Stimulated activated naive CD8-positive, alpha-beta T cell treated with anti-CD3 and anti-CD28 coated beads, Interleukin-15, Interleukin-2, amounts not matched to agents 100 ng/mL and 50 ng/mL, for 24 hours (primary cell): ENCODE measurements at regions not wholly inside any gene's neighbourhood (a gene's known extent, or its start where the extent isn't known, plus 50 kb on each side); places are given as distances from the start of the nearest gene placed in this dataset.

Experiments used
- H3K27ac Mint-ChIP-seq: one replicate; pipeline ENCODE4 v1.8.0; 2021; ENCODE audit warnings: mild to moderate bottlenecking, mixed read lengths
- H3K27me3 Mint-ChIP-seq: one replicate; pipeline ENCODE4 v1.8.0; 2021; ENCODE audit warnings: mixed read lengths
- H3K36me3 Mint-ChIP-seq: one replicate; pipeline ENCODE4 v1.8.0; 2021; ENCODE audit warnings: low read depth, mixed read lengths
- H3K4me1 Mint-ChIP-seq: one replicate; pipeline ENCODE4 v1.8.0; 2021; ENCODE audit warnings: low read depth, mixed read lengths
- H3K4me3 Mint-ChIP-seq: one replicate; pipeline ENCODE4 v1.8.0; 2021; ENCODE audit warnings: mild to moderate bottlenecking, mixed read lengths
- H3K9me3 Mint-ChIP-seq: one replicate; pipeline ENCODE4 v1.8.0; 2021; ENCODE audit warnings: mixed read lengths

- Mint-ChIP-seq H3K27me3 (no peaks in the 10 kb centered on the region), H3K9me3 (no peaks in the 10 kb centered on the region), H3K4me1 (no peaks in the 10 kb centered on the region), H3K4me3 (no peak overlapping the region), H3K36me3 (no peaks in the 10 kb centered on the region), H3K27ac (no peak overlapping the region)
These were observed 84.2 kb upstream of the SALL3 start for GRCh38 chr18:78895207-78896001.

- no peaks in the 10 kb centered on the region for H3K36me3 Mint-ChIP-seq
- H3K4me3 Mint-ChIP-seq, result no peak overlapping the region
- H3K27me3 Mint-ChIP-seq, result no peaks in the 10 kb centered on the region
- no peak overlapping the region for H3K27ac Mint-ChIP-seq
- H3K9me3 Mint-ChIP-seq, result no peaks in the 10 kb centered on the region
- no peaks in the 10 kb centered on the region for H3K4me1 Mint-ChIP-seq
These were observed 83.3 kb upstream of the SALL3 start for GRCh38 chr18:78896111-78896905.

- Mint-ChIP-seq H3K4me1 (no peaks in the 10 kb centered on the region), H3K4me3 (no peak overlapping the region)
These were observed 81.6 kb upstream of the SALL3 start for GRCh38 chr18:78898066-78898465.

GRCh38 chr18:78898635-78899034, 81.0 kb upstream of the SALL3 start:
- H3K36me3 Mint-ChIP-seq, result no peaks in the 10 kb centered on the region
- no peak overlapping the region for H3K4me3 Mint-ChIP-seq
- no peak overlapping the region for H3K27ac Mint-ChIP-seq
- H3K27me3 Mint-ChIP-seq, result peaks cover 9% of the 10 kb centered on the region
- no peaks in the 10 kb centered on the region for H3K9me3 Mint-ChIP-seq
- no peaks in the 10 kb centered on the region for H3K4me1 Mint-ChIP-seq

More at GRCh38 chr18:78898066-78898465, 81.6 kb upstream of the SALL3 start:
- no peak overlapping the region for H3K27ac Mint-ChIP-seq
- peaks cover 9% of the 10 kb centered on the region for H3K27me3 Mint-ChIP-seq
- H3K36me3 Mint-ChIP-seq, result no peaks in the 10 kb centered on the region
- no peaks in the 10 kb centered on the region for H3K9me3 Mint-ChIP-seq

- Mint-ChIP-seq H3K36me3 (no peaks in the 10 kb centered on the region), H3K27me3 (peaks cover 13% of the 10 kb centered on the region), H3K27ac (no peak overlapping the region), H3K4me1 (no peaks in the 10 kb centered on the region), H3K9me3 (no peaks in the 10 kb centered on the region), H3K4me3 (no peak overlapping the region)
These were observed 80.4 kb upstream of the SALL3 start for GRCh38 chr18:78899241-78899640.

- Mint-ChIP-seq H3K9me3 (no peaks in the 10 kb centered on the region), H3K4me1 (no peaks in the 10 kb centered on the region), H3K27ac (no peak overlapping the region), H3K27me3 (peaks cover 13% of the 10 kb centered on the region), H3K4me3 (no peak overlapping the region), H3K36me3 (no peaks in the 10 kb centered on the region)
These were observed 78.4 kb upstream of the SALL3 start for GRCh38 chr18:78900938-78901909.

- Mint-ChIP-seq H3K27me3 (peaks cover 13% of the 10 kb centered on the region), H3K4me1 (no peaks in the 10 kb centered on the region), H3K27ac (no peak overlapping the region), H3K9me3 (no peaks in the 10 kb centered on the region), H3K4me3 (no peak overlapping the region), H3K36me3 (no peaks in the 10 kb centered on the region)
These were observed 77.5 kb upstream of the SALL3 start for GRCh38 chr18:78901923-78902794.

- peaks cover 13% of the 10 kb centered on the region for H3K27me3 Mint-ChIP-seq
- H3K9me3 Mint-ChIP-seq, result no peaks in the 10 kb centered on the region
- no peak overlapping the region for H3K27ac Mint-ChIP-seq
- H3K36me3 Mint-ChIP-seq, result no peaks in the 10 kb centered on the region
- H3K4me1 Mint-ChIP-seq, result no peaks in the 10 kb centered on the region
- no peak overlapping the region for H3K4me3 Mint-ChIP-seq
These were observed 76.7 kb upstream of the SALL3 start for GRCh38 chr18:78902795-78903435.

GRCh38 chr18:78903436-78904178, 76.0 kb upstream of the SALL3 start:
- no peaks in the 10 kb centered on the region for H3K9me3 Mint-ChIP-seq
- peaks cover 13% of the 10 kb centered on the region for H3K27me3 Mint-ChIP-seq
- no peak overlapping the region for H3K4me3 Mint-ChIP-seq
- H3K4me1 Mint-ChIP-seq, result no peaks in the 10 kb centered on the region
- no peaks in the 10 kb centered on the region for H3K36me3 Mint-ChIP-seq
- no peak overlapping the region for H3K27ac Mint-ChIP-seq

GRCh38 chr18:78904179-78904531, 75.5 kb upstream of the SALL3 start:
- H3K36me3 Mint-ChIP-seq, result no peaks in the 10 kb centered on the region
- H3K27ac Mint-ChIP-seq, result no peak overlapping the region
- H3K4me3 Mint-ChIP-seq, result no peak overlapping the region
- H3K9me3 Mint-ChIP-seq, result no peaks in the 10 kb centered on the region
- H3K4me1 Mint-ChIP-seq, result no peaks in the 10 kb centered on the region
- H3K27me3 Mint-ChIP-seq, result peaks cover 13% of the 10 kb centered on the region

- Mint-ChIP-seq H3K9me3 (no peaks in the 10 kb centered on the region), H3K4me1 (no peaks in the 10 kb centered on the region), H3K4me3 (no peak overlapping the region), H3K36me3 (no peaks in the 10 kb centered on the region), H3K27me3 (peaks cover 13% of the 10 kb centered on the region), H3K27ac (no peak overlapping the region)
These were observed 74.3 kb upstream of the SALL3 start for GRCh38 chr18:78905334-78905733.

GRCh38 chr18:78906066-78906465, 73.6 kb upstream of the SALL3 start:
- no peak overlapping the region for H3K4me3 Mint-ChIP-seq
- H3K4me1 Mint-ChIP-seq, result no peaks in the 10 kb centered on the region
- no peaks in the 10 kb centered on the region for H3K9me3 Mint-ChIP-seq
- H3K36me3 Mint-ChIP-seq, result no peaks in the 10 kb centered on the region
- peaks cover 13% of the 10 kb centered on the region for H3K27me3 Mint-ChIP-seq
- no peak overlapping the region for H3K27ac Mint-ChIP-seq
